Mesenchymal stem cell (in vitro differentiated cells and primary cell): ENCODE measurements at regions not wholly inside any gene's neighbourhood (a gene's known extent, or its start where the extent isn't known, plus 50 kb on each side); places are given as distances from the start of the nearest gene placed in this dataset.

Experiments
- DNase-seq: peaks from one replicate; pipeline ENCODE4 v3.0.0-alpha.2; 2013
- H2AFZ ChIP-seq: one replicate; pipeline ENCODE4 v1.6.1; 2013; ENCODE audit warnings: low read depth, mild to moderate bottlenecking, control low read depth, inconsistent platforms, low read length, moderate library complexity
- H2AK5ac ChIP-seq: 2 replicates; pipeline ENCODE4 v1.6.1; 2013; ENCODE audit warnings: low read length, moderate library complexity, mild to moderate bottlenecking, inconsistent platforms; ENCODE audit not compliant: severe bottlenecking
- H2BK120ac ChIP-seq: one replicate; pipeline ENCODE4 v1.6.1; 2013; ENCODE audit warnings: low read depth, mild to moderate bottlenecking, inconsistent platforms, low read length, moderate library complexity
- H2BK12ac ChIP-seq, 2 experiments: one replicate each; pipeline ENCODE4 v1.6.1; 2013; ENCODE audit warnings: inconsistent platforms in 2 of 2, low read length in 2 of 2, mild to moderate bottlenecking in 2 of 2, moderate library complexity in 2 of 2, control low read depth in 1 of 2
- H2BK15ac ChIP-seq: one replicate; pipeline ENCODE4 v1.6.1; 2013; ENCODE audit warnings: mild to moderate bottlenecking, low read depth, inconsistent platforms; ENCODE audit not compliant: poor library complexity, severe bottlenecking
- H2BK5ac ChIP-seq: 2 replicates; pipeline ENCODE4 v1.6.1; 2013; ENCODE audit warnings: low read depth, mild to moderate bottlenecking, low read length, control low read depth, inconsistent platforms; ENCODE audit not compliant: poor library complexity, severe bottlenecking
- H3K14ac ChIP-seq, 2 experiments: one replicate each; pipeline ENCODE4 v1.6.1; 2013; ENCODE audit warnings: inconsistent platforms in 2 of 2, low read length in 2 of 2, control low read depth in 1 of 2, mild to moderate bottlenecking in 1 of 2, moderate library complexity in 1 of 2
- H3K18ac ChIP-seq, 2 experiments: one replicate each; pipeline ENCODE4 v1.6.1; 2013; ENCODE audit warnings: inconsistent platforms in 2 of 2, low read length in 2 of 2, control low read depth in 1 of 2, low read depth in 1 of 2, mild to moderate bottlenecking in 1 of 2
- H3K23ac ChIP-seq, 2 experiments: one replicate each; pipeline ENCODE4 v1.6.1; 2013; ENCODE audit warnings: inconsistent platforms in 2 of 2, low read length in 2 of 2, mild to moderate bottlenecking in 2 of 2, moderate library complexity in 2 of 2, control low read depth in 1 of 2
- H3K27ac ChIP-seq: 2 replicates; pipeline ENCODE4 v1.5.1; 2013; ENCODE audit warnings: mild to moderate bottlenecking, moderate library complexity, low read length, control low read depth, inconsistent platforms; ENCODE audit not compliant: poor library complexity, severe bottlenecking
- H3K27me3 ChIP-seq, 2 experiments: 2 replicates each; pipeline versions ENCODE4 v1.6.1 to v1.7.0; 2013; ENCODE audit warnings: low read length in 2 of 2, mild to moderate bottlenecking in 2 of 2, moderate library complexity in 2 of 2, control low read depth in 1 of 2, inconsistent platforms in 1 of 2; ENCODE audit not compliant: control insufficient read depth in 1 of 2, insufficient read depth in 1 of 2
- H3K36me3 ChIP-seq, 2 experiments: 2 replicates each; pipeline versions ENCODE4 v1.6.1 to v1.7.0; 2013; ENCODE audit warnings: low read length in 2 of 2, control low read depth in 1 of 2, inconsistent platforms in 1 of 2, low read depth in 1 of 2, mild to moderate bottlenecking in 1 of 2; ENCODE audit not compliant: insufficient read depth in 2 of 2, control insufficient read depth in 1 of 2
- H3K4ac ChIP-seq, 2 experiments: one replicate each; pipeline ENCODE4 v1.6.1; 2013; ENCODE audit warnings: inconsistent platforms in 2 of 2, low read length in 2 of 2, mild to moderate bottlenecking in 2 of 2, moderate library complexity in 2 of 2, control low read depth in 1 of 2, low read depth in 1 of 2
- H3K4me1 ChIP-seq: 2 replicates; pipeline ENCODE4 v1.6.1; 2013; ENCODE audit warnings: low read depth, low read length, control low read depth; ENCODE audit not compliant: control insufficient read depth, insufficient read depth
- H3K4me2 ChIP-seq: 2 replicates; pipeline ENCODE4 v1.6.1; 2013; ENCODE audit warnings: low read length, mild to moderate bottlenecking, inconsistent platforms; ENCODE audit not compliant: poor library complexity, severe bottlenecking
- H3K4me3 ChIP-seq, 2 experiments: 2 replicates each; pipeline versions ENCODE4 v1.5.1 to v1.7.0; 2013; ENCODE audit warnings: low read length in 2 of 2, mild to moderate bottlenecking in 2 of 2, control low read depth in 1 of 2, low read depth in 1 of 2; ENCODE audit not compliant: insufficient read depth in 1 of 2
- H3K79me1 ChIP-seq: replicated peaks from 2 replicates; pipeline ENCODE4 v1.6.1; 2013; ENCODE audit warnings: mild to moderate bottlenecking, control low read depth, low read length, inconsistent platforms; ENCODE audit not compliant: poor library complexity, severe bottlenecking
- H3K9ac ChIP-seq: 2 replicates; pipeline ENCODE4 v1.7.0; 2013; ENCODE audit warnings: mild to moderate bottlenecking, low read length, moderate library complexity
- H3K9me3 ChIP-seq: 2 replicates; pipeline ENCODE4 v1.7.0; 2013; ENCODE audit warnings: mild to moderate bottlenecking, low read length; ENCODE audit not compliant: control insufficient read depth
- H4K8ac ChIP-seq: one replicate; pipeline ENCODE4 v1.6.1; 2013; ENCODE audit warnings: inconsistent platforms, mild to moderate bottlenecking, low read length, moderate library complexity
- H4K91ac ChIP-seq: one replicate; pipeline ENCODE4 v1.6.1; 2013; ENCODE audit warnings: mild to moderate bottlenecking, low read length, inconsistent platforms
- WGBS: methylation state at CpG from one replicate; pipeline ENCODE4 v1.1.7; 2013; ENCODE audit warnings: mixed read lengths; 5-methylcytosine and 5-hydroxymethylcytosine counted together

GRCh38 chr1:69403756-69404320, 163.9 kb upstream of the LRRC7 start:
- Histone ChIP-seq H3K9me3 (no peaks in the 10 kb centered on the region), H3K9ac (no peak overlapping the region), H3K27ac (peak overlapping the region; percentile 38), H3K36me3 (no peaks in the 10 kb centered on the region), H2BK15ac (no peak overlapping the region), H4K91ac (no peak overlapping the region), H3K27me3 (no peaks in the 10 kb centered on the region), H2AFZ (no peak overlapping the region), H3K23ac (no peak overlapping the region), H3K18ac (no peak overlapping the region), H3K4me3 (no peak overlapping the region), H2BK5ac (no peak overlapping the region), H3K79me1 (no peaks in the 10 kb centered on the region), H3K14ac (no peak overlapping the region), H4K8ac (no peak overlapping the region), H2BK120ac (no peak overlapping the region), H3K4me1 (no peaks in the 10 kb centered on the region), H3K4me2 (no peak overlapping the region), H2AK5ac (peak overlapping the region; percentile 84), H2BK12ac (no peak overlapping the region), H3K4ac (no peak overlapping the region)
- no peak for DNase-seq
- WGBS, result 84% methylated on average over 3 of the region's 3 CpGs

DNA sequence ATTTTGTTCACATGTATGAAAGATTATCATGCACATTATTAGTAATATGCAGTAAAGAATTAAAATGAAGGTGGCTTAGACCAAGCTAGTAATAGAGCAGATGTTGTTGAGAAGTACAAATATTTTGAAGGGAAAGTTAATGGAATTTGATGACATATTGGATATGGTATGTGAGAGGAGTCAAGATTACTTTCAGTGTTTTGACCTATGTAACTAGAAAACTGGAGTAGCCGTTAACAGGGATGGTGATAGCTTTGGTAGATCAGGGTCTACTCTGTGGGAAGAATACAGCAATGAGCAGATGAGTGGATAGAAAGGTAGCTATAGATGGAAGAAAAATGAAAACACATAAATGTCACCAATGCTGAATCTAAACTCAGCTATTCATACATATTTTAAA, 163.2 kb upstream of the LRRC7 start:
- Histone ChIP-seq H2BK120ac (no peak overlapping the region), H2AFZ (no peak overlapping the region), H3K18ac (no peak overlapping the region), H2AK5ac (no peak overlapping the region), H4K91ac (no peak overlapping the region), H3K14ac (no peak overlapping the region), H3K4me2 (no peak overlapping the region), H3K23ac (no peak overlapping the region), H3K27me3 (no peaks in the 10 kb centered on the region), H3K9me3 (no peaks in the 10 kb centered on the region), H4K8ac (no peak overlapping the region), H3K79me1 (no peaks in the 10 kb centered on the region), H2BK12ac (no peak overlapping the region), H3K4me1 (no peaks in the 10 kb centered on the region), H3K9ac (no peak overlapping the region), H2BK15ac (no peak overlapping the region), H3K4me3 (no peak overlapping the region), H3K27ac (peak overlapping the region; percentile 70), H2BK5ac (no peak overlapping the region), H3K4ac (no peak overlapping the region), H3K36me3 (no peaks in the 10 kb centered on the region)
- WGBS, result 59% methylated on average over 1 of the region's 1 CpG
- DNase-seq, result no peak

- no peak overlapping the region for H3K14ac ChIP-seq
- H3K9ac ChIP-seq, result no peak overlapping the region
- WGBS, result no CpG with 5 or more reads among the region's 3 CpGs
- H2BK12ac ChIP-seq, result no peak overlapping the region
- no peaks in the 10 kb centered on the region for H3K79me1 ChIP-seq
- no peaks in the 10 kb centered on the region for H3K27me3 ChIP-seq
- no peak overlapping the region for H2BK120ac ChIP-seq
- H3K9me3 ChIP-seq, result no peaks in the 10 kb centered on the region
- H2BK15ac ChIP-seq, result no peak overlapping the region
- peaks cover 5% of the 10 kb centered on the region for H3K4me1 ChIP-seq
- no peak for DNase-seq
- no peak overlapping the region for H2BK5ac ChIP-seq
- no peak overlapping the region for H3K18ac ChIP-seq
- H2AK5ac ChIP-seq, result no peak overlapping the region
- no peak overlapping the region for H4K91ac ChIP-seq
- H3K4me3 ChIP-seq, result no peak overlapping the region
- no peak overlapping the region for H2AFZ ChIP-seq
- no peak overlapping the region for H3K4me2 ChIP-seq
- no peak overlapping the region for H3K4ac ChIP-seq
- H3K23ac ChIP-seq, result no peak overlapping the region
- no peaks in the 10 kb centered on the region for H3K36me3 ChIP-seq
- H4K8ac ChIP-seq, result no peak overlapping the region
- no peak overlapping the region for H3K27ac ChIP-seq
These were observed 161.5 kb upstream of the LRRC7 start for GRCh38 chr1:69406244-69406643.

- Histone ChIP-seq H3K36me3 (no peaks in the 10 kb centered on the region), H2BK15ac (no peak overlapping the region), H3K4me3 (no peak overlapping the region), H3K27ac (no peak overlapping the region), H4K8ac (no peak overlapping the region), H3K27me3 (no peaks in the 10 kb centered on the region), H4K91ac (no peak overlapping the region), H3K14ac (no peak overlapping the region), H3K4me1 (peaks cover 5% of the 10 kb centered on the region), H2AK5ac (no peak overlapping the region), H2BK12ac (no peak overlapping the region), H3K4ac (no peak overlapping the region), H2BK5ac (no peak overlapping the region), H3K4me2 (no peak overlapping the region), H3K9ac (no peak overlapping the region), H3K18ac (no peak overlapping the region), H3K9me3 (no peaks in the 10 kb centered on the region), H2BK120ac (no peak overlapping the region), H3K23ac (no peak overlapping the region), H2AFZ (no peak overlapping the region), H3K79me1 (no peaks in the 10 kb centered on the region)
- no peak for DNase-seq
- WGBS, result 75% methylated on average over 3 of the region's 3 CpGs
These were observed 157.8 kb upstream of the LRRC7 start for GRCh38 chr1:69409731-69410456.
